HAP-1 (cell line): ENCODE measurements at regions not wholly inside any gene's neighbourhood (a gene's known extent, or its start where the extent isn't known, plus 50 kb on each side); places are given as distances from the start of the nearest gene placed in this dataset.
"Not testable (repeated sequence)": the region's sequence is repeated elsewhere in the genome, so short reads cannot be mapped to it uniquely, and the experiment has no call there.

Experiments used
- DNase-seq, 2 experiments: peaks; one replicate each; pipeline ENCODE4 v3.0.0-alpha.2; 2016 to 2020; ENCODE audit warnings: low spot score in 2 of 2
- H3K27me3 ChIP-seq: fragments of 250-450 bp; sonication (Bioruptor Pico); 2 replicates; pipeline ENCODE4 v1.5.1; 2020; ENCODE audit warnings: low read depth, mild to moderate bottlenecking, moderate library complexity
- H3K36me3 ChIP-seq: fragments of 250-450 bp; sonication (Bioruptor Pico); replicated peaks from 2 replicates; pipeline ENCODE4 v1.5.1; 2020; ENCODE audit warnings: mild to moderate bottlenecking
- H3K4me1 ChIP-seq: fragments of 250-450 bp; sonication (Bioruptor Pico); 2 replicates; pipeline ENCODE4 v1.5.1; 2020; ENCODE audit warnings: mild to moderate bottlenecking
- H3K4me3 ChIP-seq: fragments of 250-450 bp; sonication (Bioruptor Pico); 2 replicates; pipeline ENCODE4 v1.5.1; 2020; ENCODE audit warnings: mild to moderate bottlenecking, moderate library complexity
- H3K9me3 ChIP-seq: fragments of 250-450 bp; sonication (Bioruptor Pico); 2 replicates; pipeline ENCODE4 v1.5.1; 2020; ENCODE audit warnings: mild to moderate bottlenecking, moderate library complexity
- in situ Hi-C: fragments of 300-500 bp; cut with MboI; formaldehyde crosslinking; loops from 3 replicates; pipeline ENCODE4 v1.14.3; 2020; ENCODE audit warnings: low sequenced_read_pairs, inconsistent platforms, mixed read lengths

- H3K27me3 ChIP-seq, H3K4me1 ChIP-seq, H3K36me3 ChIP-seq, in situ Hi-C loops, H3K9me3 ChIP-seq, H3K4me3 ChIP-seq: not testable (repeated sequence)
- peak in 1 of 2 experiments; percentile 7 for DNase-seq
These were observed 174.8 kb downstream of the COL12A1 start for GRCh38 chr6:75031102-75031501.

- no peaks in the 10 kb centered on the region for H3K36me3 ChIP-seq
- no peaks in the 10 kb centered on the region for H3K9me3 ChIP-seq
- in situ Hi-C loops, result no loop called here
- H3K27me3 ChIP-seq, result no peaks in the 10 kb centered on the region
- H3K4me1 ChIP-seq, result no peaks in the 10 kb centered on the region
- H3K4me3 ChIP-seq, result no peak overlapping the region
- no peak for DNase-seq
These were observed 176.5 kb downstream of the COL12A1 start for GRCh38 chr6:75029333-75029732.

- H3K36me3 ChIP-seq, result no peaks in the 10 kb centered on the region
- no peak for DNase-seq
- no peaks in the 10 kb centered on the region for H3K27me3 ChIP-seq
- no peak overlapping the region for H3K4me3 ChIP-seq
- in situ Hi-C loops, result no loop called here
- H3K9me3 ChIP-seq, result no peaks in the 10 kb centered on the region
- H3K4me1 ChIP-seq, result no peaks in the 10 kb centered on the region
These were observed 180.5 kb downstream of the COL12A1 start for GRCh38 chr6:75025371-75025770.

GRCh38 chr6:75024828-75025227 lies 181.0 kb downstream of the COL12A1 start:
- no peak overlapping the region for H3K4me3 ChIP-seq
- in situ Hi-C loops, result no loop called here
- no peaks in the 10 kb centered on the region for H3K36me3 ChIP-seq
- no peak for DNase-seq
- no peaks in the 10 kb centered on the region for H3K4me1 ChIP-seq
- no peaks in the 10 kb centered on the region for H3K9me3 ChIP-seq
- no peaks in the 10 kb centered on the region for H3K27me3 ChIP-seq

GRCh38 chr6:75023634-75024033 lies 182.2 kb downstream of the COL12A1 start:
- Histone ChIP-seq H3K27me3 (no peaks in the 10 kb centered on the region), H3K4me1 (no peaks in the 10 kb centered on the region), H3K4me3 (no peak overlapping the region), H3K36me3 (no peaks in the 10 kb centered on the region), H3K9me3 (no peaks in the 10 kb centered on the region)
- no peak for DNase-seq
- in situ Hi-C loops, result no loop called here

- Histone ChIP-seq H3K4me3 (no peak overlapping the region), H3K9me3 (no peaks in the 10 kb centered on the region), H3K4me1 (no peaks in the 10 kb centered on the region), H3K36me3 (no peaks in the 10 kb centered on the region), H3K27me3 (no peaks in the 10 kb centered on the region)
- in situ Hi-C loops, result no loop called here
- DNase-seq, result no peak
These were observed 184.9 kb downstream of the COL12A1 start for GRCh38 chr6:75020971-75021370.

- in situ Hi-C loops, result no loop called here
- H3K4me3 ChIP-seq, result no peak overlapping the region
These were observed 185.5 kb downstream of the COL12A1 start for GRCh38 chr6:75020376-75020775.

GRCh38 chr6:75012018-75012417 lies 193.8 kb downstream of the COL12A1 start:
- H3K36me3 ChIP-seq, result no peaks in the 10 kb centered on the region
- in situ Hi-C loops, result no loop called here
- H3K4me3 ChIP-seq, result no peak overlapping the region
- H3K27me3 ChIP-seq, result no peaks in the 10 kb centered on the region
- H3K9me3 ChIP-seq, result no peaks in the 10 kb centered on the region
- DNase-seq, result no peak
- no peaks in the 10 kb centered on the region for H3K4me1 ChIP-seq

More at GRCh38 chr6:75020376-75020775, 185.5 kb downstream of the COL12A1 start:
- Histone ChIP-seq H3K4me1 (no peaks in the 10 kb centered on the region), H3K36me3 (no peaks in the 10 kb centered on the region), H3K27me3 (no peaks in the 10 kb centered on the region), H3K9me3 (no peaks in the 10 kb centered on the region)
- DNase-seq, result no peak

- H3K4me1 ChIP-seq, H3K36me3 ChIP-seq, H3K4me3 ChIP-seq, DNase-seq, H3K27me3 ChIP-seq, H3K9me3 ChIP-seq, in situ Hi-C loops: not testable (repeated sequence)
These were observed 201.9 kb downstream of the COL12A1 start for GRCh38 chr6:75003984-75004383.

GRCh38 chr6:74997646-74998045 lies 208.2 kb downstream of the COL12A1 start:
- Histone ChIP-seq H3K9me3 (no peaks in the 10 kb centered on the region), H3K4me3 (no peak overlapping the region), H3K4me1 (no peaks in the 10 kb centered on the region), H3K27me3 (0 out of 2 replicates have a peak, but pooled peaks cover 2% of the 10 kb centered on the region), H3K36me3 (no peaks in the 10 kb centered on the region)
- in situ Hi-C loops, result no loop called here
- no peak for DNase-seq

- Histone ChIP-seq H3K27me3 (0 out of 2 replicates have a peak, but pooled peaks cover 2% of the 10 kb centered on the region), H3K4me1 (no peaks in the 10 kb centered on the region), H3K4me3 (no peak overlapping the region), H3K36me3 (no peaks in the 10 kb centered on the region), H3K9me3 (no peaks in the 10 kb centered on the region)
- in situ Hi-C loops, result no loop called here
- DNase-seq, result no peak
These were observed 212.7 kb downstream of the COL12A1 start for GRCh38 chr6:74993136-74993535.

GRCh38 chr6:74991573-74992332 lies 214.1 kb downstream of the COL12A1 start:
- 0 out of 2 replicates have a peak, but pooled peaks cover 2% of the 10 kb centered on the region for H3K27me3 ChIP-seq
- no peaks in the 10 kb centered on the region for H3K9me3 ChIP-seq
- no peaks in the 10 kb centered on the region for H3K36me3 ChIP-seq
- no peak overlapping the region for H3K4me3 ChIP-seq
- no peak for DNase-seq
- no peaks in the 10 kb centered on the region for H3K4me1 ChIP-seq
- in situ Hi-C loops, result no loop called here

- Histone ChIP-seq H3K36me3 (no peaks in the 10 kb centered on the region), H3K9me3 (no peaks in the 10 kb centered on the region), H3K4me3 (no peak overlapping the region), H3K4me1 (no peaks in the 10 kb centered on the region), H3K27me3 (no peaks in the 10 kb centered on the region)
- in situ Hi-C loops, result no loop called here
- no peak for DNase-seq
These were observed 226.6 kb downstream of the COL12A1 start for GRCh38 chr6:74979065-74979766.

- Histone ChIP-seq H3K36me3 (no peaks in the 10 kb centered on the region), H3K4me3 (no peak overlapping the region), H3K27me3 (no peaks in the 10 kb centered on the region), H3K9me3 (no peaks in the 10 kb centered on the region), H3K4me1 (no peaks in the 10 kb centered on the region)
- DNase-seq, result no peak
- in situ Hi-C loops, result no loop called here
These were observed 229.2 kb downstream of the COL12A1 start for GRCh38 chr6:74976701-74977100.
